GM18507 (cell line): ENCODE measurements at regions not wholly inside any gene's neighbourhood (a gene's known extent, or its start where the extent isn't known, plus 50 kb on each side); places are given as distances from the start of the nearest gene placed in this dataset.
"Not testable (repeated sequence)": the region's sequence is repeated elsewhere in the genome, so short reads cannot be mapped to it uniquely, and the experiment has no call there.

ENCODE experiments used
- DNase-seq: peaks from one replicate; pipeline ENCODE4 v3.0.0; 2011; ENCODE audit warnings: low read depth; ENCODE audit not compliant: insufficient read length; ENCODE audit errors: extremely low spot score
- FAIRE-seq: peaks from 2 replicates; lab custom pipeline; 2011; peaks lifted over from hg19 to GRCh38; lab: Jason Lieb, UNC

GRCh38 chr5:169531631-169532030, 51.9 kb upstream of the SPDL1 start:
- FAIRE-seq = no peak
- no peak for DNase-seq

DNA sequence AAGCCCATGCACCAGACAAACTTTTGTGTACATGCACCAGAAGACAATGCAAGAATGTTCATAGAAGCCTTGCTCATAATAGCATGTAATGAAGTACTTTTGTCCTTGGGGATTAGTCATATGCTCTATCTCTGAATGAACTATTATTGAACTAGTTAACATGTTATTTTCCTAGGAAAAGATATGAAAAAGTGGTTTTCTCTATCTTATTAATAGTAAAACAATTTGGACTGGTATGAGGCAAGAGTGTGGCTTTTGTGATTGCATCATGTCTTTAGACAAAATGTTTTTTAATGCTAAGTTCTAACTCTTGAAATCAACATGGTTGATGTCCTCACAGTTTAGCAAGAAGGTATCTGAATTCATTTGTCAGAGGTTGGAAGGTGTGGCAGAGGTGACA, 55.7 kb upstream of the SPDL1 start:
- FAIRE-seq = no peak
- no peak for DNase-seq

DNA sequence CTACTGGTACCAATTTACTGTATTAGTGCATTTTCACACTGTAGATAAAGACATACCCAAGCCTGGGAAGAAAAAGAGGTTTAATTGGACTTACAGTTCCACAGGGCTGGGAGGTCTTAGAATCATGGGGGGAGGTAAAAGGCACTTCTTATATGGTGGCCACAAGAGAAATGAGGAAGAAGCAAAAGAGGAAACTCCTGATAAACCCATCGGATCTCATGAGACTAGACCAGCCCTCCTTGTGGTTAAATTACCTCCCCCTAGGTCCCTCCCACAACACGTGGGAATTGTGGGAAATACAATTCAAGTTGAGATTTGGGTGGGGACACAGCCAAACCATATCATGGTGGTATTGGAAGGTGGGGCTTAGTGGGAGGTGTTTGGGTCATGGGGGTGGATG, 56.5 kb upstream of the SPDL1 start:
- DNase-seq (no peak), FAIRE-seq (no peak)

DNA sequence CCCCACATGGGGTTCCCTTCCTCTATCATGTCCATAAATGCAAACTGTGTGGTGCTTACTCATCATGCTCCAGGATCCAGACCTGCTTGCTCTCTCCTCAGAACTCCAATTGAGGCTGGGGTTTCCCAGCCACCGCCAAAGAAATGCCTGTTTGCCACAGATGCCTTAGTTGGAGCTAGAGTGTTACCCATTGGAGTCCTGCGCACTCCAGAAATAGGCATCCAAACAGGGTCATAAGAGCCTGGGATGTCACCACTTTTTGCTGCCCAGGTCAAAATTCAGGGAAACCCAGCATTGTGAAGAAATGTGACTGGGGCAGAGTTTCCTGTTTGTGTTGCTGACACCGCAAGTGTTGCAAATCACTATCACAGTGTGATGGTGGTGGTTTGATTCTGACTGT, 60.7 kb upstream of the SPDL1 start:
- DNase-seq (no peak), FAIRE-seq (no peak)

DNA sequence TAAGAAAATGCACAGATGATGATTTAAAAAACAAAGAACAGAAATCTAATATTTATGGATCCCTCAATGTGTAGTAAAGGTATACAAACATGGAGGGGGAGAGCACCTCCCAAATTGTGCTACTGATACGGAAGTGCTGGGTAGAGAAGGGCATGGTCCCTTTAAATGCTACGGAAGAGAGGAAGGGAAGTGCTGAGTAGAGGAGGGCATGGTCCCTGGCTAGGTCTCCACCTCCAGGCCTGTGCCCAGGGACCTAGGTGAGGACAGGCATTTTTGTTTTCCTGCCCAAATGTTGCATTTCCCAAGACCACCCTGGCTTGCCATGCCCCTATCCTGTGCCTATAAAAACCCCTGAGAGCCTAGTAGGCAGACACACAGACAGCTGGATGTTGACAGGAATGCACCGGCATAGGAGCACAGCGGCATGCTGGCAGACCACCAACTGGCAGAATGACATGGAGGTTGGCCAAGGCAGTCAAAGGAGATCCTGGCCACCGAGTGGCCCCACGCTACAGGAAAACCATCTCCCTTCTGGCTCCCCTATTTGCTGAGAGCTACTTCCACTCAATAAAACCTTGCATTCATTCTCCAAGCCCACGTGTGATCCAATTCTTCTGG, 62.1 kb upstream of the SPDL1 start:
- DNase-seq (no peak), FAIRE-seq (no peak)

GRCh38 chr5:169519358-169519757, 64.2 kb upstream of the SPDL1 start:
- no peak for FAIRE-seq
- DNase-seq = no peak

GRCh38 chr5:169518779-169519178, 64.8 kb upstream of the SPDL1 start:
- not testable (repeated sequence) for FAIRE-seq, DNase-seq

GRCh38 chr5:169512385-169512784, 71.2 kb upstream of the SPDL1 start:
- no peak for DNase-seq
- no peak for FAIRE-seq

DNA sequence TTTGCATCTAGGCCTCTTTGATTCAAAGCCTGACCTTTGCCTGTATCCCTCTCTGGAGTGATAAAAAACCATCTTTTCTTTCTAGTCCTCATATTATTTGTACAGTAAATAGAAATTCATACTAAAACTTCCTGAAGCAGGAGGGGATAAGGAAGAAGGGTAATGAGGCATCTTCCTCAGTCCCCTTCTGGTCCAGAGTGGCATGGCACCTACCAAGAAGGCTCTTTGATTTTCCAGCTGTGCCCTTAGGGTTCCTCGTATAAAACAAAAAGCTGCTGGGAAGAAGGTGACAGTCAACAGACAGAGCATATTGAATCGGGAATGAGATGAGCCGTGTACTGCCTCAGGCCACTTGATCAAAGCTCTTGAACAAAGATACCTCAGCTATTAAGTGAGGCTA, 71.9 kb upstream of the SPDL1 start:
- FAIRE-seq = no peak
- DNase-seq = no peak

GRCh38 chr5:169507051-169507450, 76.5 kb upstream of the SPDL1 start:
- DNase-seq (no peak), FAIRE-seq (no peak)

- DNase-seq = no peak
- FAIRE-seq = no peak
Measured at GRCh38 chr5:169503886-169504285, 79.7 kb upstream of the SPDL1 start.

DNA sequence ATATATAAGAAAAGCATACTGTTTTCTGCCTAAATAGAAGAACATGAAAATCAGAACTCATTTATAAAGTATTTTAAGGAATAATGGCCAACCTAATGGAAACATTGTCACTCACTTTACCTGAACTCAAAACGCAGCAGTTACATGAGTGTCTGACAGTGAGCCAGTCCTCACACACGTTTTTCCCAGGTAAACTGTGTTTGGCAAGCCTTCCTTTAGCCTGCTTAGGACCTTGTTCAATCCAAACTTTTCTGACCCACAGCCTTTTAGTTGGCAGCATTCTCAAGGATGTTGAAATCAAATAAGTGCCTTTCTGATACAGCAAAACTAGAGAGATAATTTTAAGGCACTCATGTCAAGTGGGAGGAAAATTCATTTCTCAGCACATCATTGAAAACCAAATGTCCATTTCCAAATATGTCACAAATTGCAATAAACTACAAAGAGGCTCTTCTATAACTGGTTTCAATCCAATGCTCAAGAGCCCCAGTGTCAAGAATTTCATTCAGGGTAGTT, 83.5 kb upstream of the SPDL1 start:
- FAIRE-seq (no peak), DNase-seq (no peak)

- DNase-seq = no peak
- FAIRE-seq = no peak
Measured at GRCh38 chr5:169496878-169497277, 86.7 kb upstream of the SPDL1 start.

- DNase-seq (no peak), FAIRE-seq (no peak)
Measured at GRCh38 chr5:169494941-169495548, 88.5 kb upstream of the SPDL1 start.

DNA sequence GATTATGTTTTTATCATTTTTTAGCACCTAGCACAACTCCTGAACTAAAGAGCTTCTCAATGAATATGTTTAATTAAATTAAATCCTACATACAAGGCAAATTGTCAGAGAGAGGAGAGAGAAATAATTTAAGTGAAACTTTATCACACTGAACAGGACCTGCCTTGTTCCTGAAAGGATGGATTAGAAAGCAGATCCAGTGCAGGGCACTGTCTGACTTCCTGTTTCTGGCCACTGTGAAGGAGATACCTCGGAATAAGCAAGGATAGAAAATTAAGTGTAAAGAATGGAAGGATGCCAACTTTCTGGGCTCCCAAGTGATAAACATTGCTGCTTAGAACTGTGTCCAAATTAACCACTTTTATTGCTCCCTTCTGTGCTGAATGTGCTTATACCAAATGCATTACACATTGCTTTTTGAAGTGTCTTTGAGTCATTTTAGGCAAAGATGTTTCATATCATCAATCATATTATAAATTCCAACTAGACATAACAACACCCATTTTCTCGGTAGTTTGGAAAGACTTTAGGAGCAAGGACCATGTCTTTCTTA, 89.1 kb upstream of the SPDL1 start:
- no peak for DNase-seq
- FAIRE-seq = no peak

GRCh38 chr5:169474226-169474625, 109.3 kb upstream of the SPDL1 start:
- no peak for FAIRE-seq
- DNase-seq = no peak

DNA sequence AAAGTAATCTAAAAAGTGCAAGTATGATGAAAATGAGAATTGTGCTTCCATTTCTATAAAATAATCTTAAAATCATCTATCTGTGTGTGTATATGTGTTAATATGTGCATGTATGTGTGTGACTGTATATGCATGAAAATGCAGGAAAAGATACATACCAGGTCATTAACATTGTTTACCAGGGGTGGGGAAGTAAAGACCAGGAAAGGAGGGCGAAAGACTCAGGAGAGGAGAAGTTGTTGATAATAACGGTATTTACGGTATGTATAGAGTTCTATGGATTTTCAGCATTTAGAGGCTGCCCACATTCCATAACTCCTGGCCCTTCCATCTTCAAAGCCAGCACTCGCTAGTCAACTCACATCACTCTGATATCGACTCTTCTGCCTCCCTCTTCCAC, 111.0 kb upstream of the SPDL1 start:
- no peak for FAIRE-seq
- no peak for DNase-seq

- FAIRE-seq = no peak
Measured at GRCh38 chr5:169471021-169471420, 112.6 kb upstream of the SPDL1 start.

DNA sequence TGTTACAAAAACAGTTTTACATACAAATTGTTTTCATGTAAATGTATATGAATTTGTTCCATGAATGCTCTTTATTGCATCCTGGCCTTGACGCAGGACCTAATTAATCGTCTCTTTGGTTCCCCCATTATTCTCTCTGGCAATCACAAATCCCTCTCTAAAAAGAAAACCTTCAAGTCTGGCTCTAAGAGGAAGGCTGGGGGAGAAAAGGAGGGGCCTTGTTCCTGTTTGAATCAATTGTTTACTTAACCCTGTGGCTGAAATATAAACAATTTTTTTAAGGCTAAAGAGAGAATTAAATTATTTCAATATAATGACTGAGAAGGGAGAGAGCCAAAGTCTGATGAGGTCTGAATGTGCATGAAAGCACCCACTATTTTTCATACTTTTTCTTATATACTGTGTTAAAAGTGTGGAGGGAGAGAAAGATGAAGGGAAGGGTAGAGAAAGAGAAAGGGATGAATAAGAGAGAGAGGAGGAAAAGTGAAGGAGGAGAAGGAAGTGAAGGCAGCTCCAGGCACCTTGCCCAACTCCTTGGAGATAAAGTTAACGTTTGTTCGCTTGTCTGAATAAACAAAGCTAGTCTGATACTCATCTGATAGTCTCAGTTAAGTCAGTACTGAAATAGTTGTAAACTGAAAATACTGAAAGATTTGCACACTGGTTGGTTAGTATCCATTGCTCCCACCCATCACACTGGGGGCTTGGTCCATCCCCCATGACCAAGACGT, 116.4 kb upstream of the SPDL1 start:
- FAIRE-seq = no peak

More at GRCh38 chr5:169471021-169471420, 112.6 kb upstream of the SPDL1 start:
- no peak for DNase-seq

DNA sequence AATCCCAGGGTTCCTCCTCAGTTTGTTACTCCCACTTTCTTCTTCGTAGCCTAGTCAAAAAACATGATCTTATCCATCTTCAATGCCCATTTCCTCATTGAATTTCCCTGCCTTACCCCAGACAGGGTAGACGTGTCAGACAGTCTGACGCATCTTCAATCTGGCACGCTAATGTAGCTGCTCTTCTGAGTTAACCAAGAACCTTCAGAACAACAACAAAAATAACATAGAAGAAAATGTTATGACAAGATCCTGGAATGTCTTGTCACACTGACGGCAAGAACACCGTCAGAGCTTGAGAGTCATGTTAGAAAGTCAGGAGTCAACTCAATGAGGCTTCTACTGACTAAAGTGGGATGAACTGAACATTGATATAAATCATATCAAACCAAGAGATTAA, 122.7 kb upstream of the SPDL1 start:
- FAIRE-seq = no peak
- no peak for DNase-seq

More for the DNA sequence above, 116.4 kb upstream of the SPDL1 start:
- no peak for DNase-seq
